H9 (cell line): ENCODE measurements at regions not wholly inside any gene's neighbourhood (a gene's known extent, or its start where the extent isn't known, plus 50 kb on each side); places are given as distances from the start of the nearest gene placed in this dataset.

Source experiments
- DNase-seq: peaks from one replicate; pipeline ENCODE4 v3.0.0-alpha.2; 2017
- H2AFZ ChIP-seq: one replicate; pipeline ENCODE4 v1.6.1; 2013; ENCODE audit warnings: mild to moderate bottlenecking, low read length, control low read depth, moderate library complexity
- H2AK5ac ChIP-seq: 2 replicates; pipeline ENCODE4 v1.6.1; 2013; ENCODE audit warnings: low read length, control low read depth, mixed read lengths; ENCODE audit not compliant: insufficient read length
- H2BK120ac ChIP-seq: one replicate; pipeline ENCODE4 v1.6.1; 2013; ENCODE audit warnings: low read depth, mild to moderate bottlenecking, low read length, control low read depth, inconsistent platforms; ENCODE audit not compliant: poor library complexity, severe bottlenecking
- H2BK12ac ChIP-seq: 2 replicates; pipeline ENCODE4 v1.6.1; 2013; ENCODE audit warnings: low read length, control low read depth, mixed read lengths, low read depth; ENCODE audit not compliant: insufficient read length
- H2BK15ac ChIP-seq: 2 replicates; pipeline ENCODE4 v1.6.1; 2013; ENCODE audit warnings: low read depth, low read length, control low read depth
- H2BK20ac ChIP-seq: one replicate; pipeline ENCODE4 v1.6.1; 2013; ENCODE audit warnings: low read depth, mild to moderate bottlenecking, low read length, control low read depth, inconsistent platforms; ENCODE audit not compliant: poor library complexity, severe bottlenecking
- H2BK5ac ChIP-seq: 2 replicates; pipeline ENCODE4 v1.6.1; 2013; ENCODE audit warnings: low read length, control low read depth, mixed read lengths; ENCODE audit not compliant: insufficient read length
- H3K14ac ChIP-seq: 2 replicates; pipeline ENCODE4 v1.6.1; 2013; ENCODE audit warnings: low read length, control low read depth; ENCODE audit not compliant: insufficient read depth
- H3K18ac ChIP-seq: 2 replicates; pipeline ENCODE4 v1.6.1; 2013; ENCODE audit warnings: low read depth, mild to moderate bottlenecking, mixed read lengths, low read length, control low read depth; ENCODE audit not compliant: insufficient read length
- H3K23ac ChIP-seq: 2 replicates; pipeline ENCODE4 v1.6.1; 2013; ENCODE audit warnings: low read length, control low read depth, mixed read lengths, low read depth; ENCODE audit not compliant: insufficient read length
- H3K23me2 ChIP-seq: 2 replicates; pipeline ENCODE4 v1.6.1; 2013; ENCODE audit warnings: low read depth, mild to moderate bottlenecking, mixed read lengths, low read length, control low read depth; ENCODE audit not compliant: insufficient read length, poor library complexity, severe bottlenecking
- H3K27ac ChIP-seq: 2 replicates; pipeline ENCODE4 v1.5.1; 2013; ENCODE audit warnings: low read length, control low read depth, mixed read lengths, low read depth; ENCODE audit not compliant: insufficient read length
- H3K27me3 ChIP-seq: 2 replicates; pipeline ENCODE4 v1.6.1; 2013; ENCODE audit warnings: low read length, control low read depth, inconsistent platforms; ENCODE audit not compliant: insufficient read depth
- H3K4ac ChIP-seq: 2 replicates; pipeline ENCODE4 v1.6.1; 2013; ENCODE audit warnings: low read depth, mild to moderate bottlenecking, control low read depth, inconsistent platforms, low read length, moderate library complexity
- H3K4me1 ChIP-seq: 2 replicates; pipeline ENCODE4 v1.6.1; 2013; ENCODE audit warnings: low read length, control low read depth, inconsistent platforms; ENCODE audit not compliant: insufficient read depth
- H3K4me2 ChIP-seq: 2 replicates; pipeline ENCODE4 v1.6.1; 2013; ENCODE audit warnings: low read length, control low read depth, mixed read lengths; ENCODE audit not compliant: insufficient read length, insufficient read depth
- H3K56ac ChIP-seq: 2 replicates; pipeline ENCODE4 v1.6.1; 2013; ENCODE audit warnings: low read depth, mild to moderate bottlenecking, mixed read lengths, low read length, control low read depth; ENCODE audit not compliant: insufficient read length
- H3K79me1 ChIP-seq: 2 replicates; pipeline ENCODE4 v1.6.1; 2013; ENCODE audit warnings: low read depth, mild to moderate bottlenecking, moderate library complexity, low read length, control low read depth, inconsistent platforms; ENCODE audit not compliant: insufficient read depth, poor library complexity, severe bottlenecking
- H3K79me2 ChIP-seq: 2 replicates; pipeline ENCODE4 v1.6.1; 2013; ENCODE audit warnings: low read length, control low read depth, inconsistent platforms; ENCODE audit not compliant: insufficient read depth
- H3K9ac ChIP-seq: 2 replicates; pipeline ENCODE4 v1.6.1; 2013; ENCODE audit warnings: low read length, control low read depth, mixed read lengths; ENCODE audit not compliant: insufficient read length; ENCODE audit errors: extremely low read depth
- H3K9me3 ChIP-seq: one replicate; pipeline ENCODE4 v1.6.1; 2013; ENCODE audit warnings: low read depth, low read length, inconsistent platforms; ENCODE audit not compliant: control insufficient read depth
- H3T11ph ChIP-seq: one replicate; pipeline ENCODE4 v1.6.1; 2013; ENCODE audit warnings: mild to moderate bottlenecking, low read length, control low read depth, inconsistent platforms
- H4K20me1 ChIP-seq: one replicate; pipeline ENCODE4 v1.6.1; 2013; ENCODE audit not compliant: control insufficient read depth, insufficient read length, insufficient read depth
- H4K5ac ChIP-seq: 2 replicates; pipeline ENCODE4 v1.6.1; 2013; ENCODE audit warnings: low read depth, mild to moderate bottlenecking, mixed read lengths, low read length, control low read depth; ENCODE audit not compliant: insufficient read length
- H4K8ac ChIP-seq: replicated peaks from 2 replicates; pipeline ENCODE4 v1.6.1; 2013; ENCODE audit warnings: low read length, control low read depth, mixed read lengths, low read depth; ENCODE audit not compliant: insufficient read length
- H4K91ac ChIP-seq: 2 replicates; pipeline ENCODE4 v1.6.1; 2013; ENCODE audit warnings: low read depth, mild to moderate bottlenecking, moderate library complexity, mixed read lengths, low read length, control low read depth; ENCODE audit not compliant: insufficient read length
- H3K27ac Mint-ChIP-seq, 3 experiments: 2 replicates in 2 of 3; 3 replicates in 1 of 3; pipeline ENCODE4 v1.8.0; 2020 to 2021; ENCODE audit warnings: mixed read lengths in 3 of 3, mild to moderate bottlenecking in 1 of 3, moderate library complexity in 1 of 3
- H3K27me3 Mint-ChIP-seq: 2 replicates; pipeline ENCODE4 v1.8.0; 2021; ENCODE audit warnings: low read depth, mild to moderate bottlenecking, moderate library complexity, mixed read lengths
- H3K36me3 Mint-ChIP-seq, 3 experiments: 2 replicates in 2 of 3; 3 replicates in 1 of 3; pipeline ENCODE4 v1.8.0; 2020 to 2021; ENCODE audit warnings: low read depth in 3 of 3, mixed read lengths in 3 of 3; ENCODE audit not compliant: insufficient read depth in 1 of 3
- H3K4me1 Mint-ChIP-seq, 2 experiments: 2 replicates each; pipeline ENCODE4 v1.8.0; 2020; ENCODE audit warnings: mixed read lengths in 2 of 2
- H3K4me3 Mint-ChIP-seq, 2 experiments: 2 replicates in 1 of 2; 3 replicates in 1 of 2; pipeline ENCODE4 v1.8.0; 2020 to 2021; ENCODE audit warnings: mild to moderate bottlenecking in 2 of 2, mixed read lengths in 2 of 2, moderate library complexity in 1 of 2
- H3K9me3 Mint-ChIP-seq, 2 experiments: 2 replicates in 1 of 2; 3 replicates in 1 of 2; pipeline ENCODE4 v1.8.0; 2020; ENCODE audit warnings: mild to moderate bottlenecking in 2 of 2, mixed read lengths in 2 of 2, moderate library complexity in 1 of 2
- CTCF ChIP-seq: fragments of 200-600 bp; sonication (generic); conservative IDR thresholded peaks from 3 replicates; pipeline ENCODE4 v1.8.0; 2021; ENCODE audit warnings: antibody characterized with exemption, mild to moderate bottlenecking

DNA sequence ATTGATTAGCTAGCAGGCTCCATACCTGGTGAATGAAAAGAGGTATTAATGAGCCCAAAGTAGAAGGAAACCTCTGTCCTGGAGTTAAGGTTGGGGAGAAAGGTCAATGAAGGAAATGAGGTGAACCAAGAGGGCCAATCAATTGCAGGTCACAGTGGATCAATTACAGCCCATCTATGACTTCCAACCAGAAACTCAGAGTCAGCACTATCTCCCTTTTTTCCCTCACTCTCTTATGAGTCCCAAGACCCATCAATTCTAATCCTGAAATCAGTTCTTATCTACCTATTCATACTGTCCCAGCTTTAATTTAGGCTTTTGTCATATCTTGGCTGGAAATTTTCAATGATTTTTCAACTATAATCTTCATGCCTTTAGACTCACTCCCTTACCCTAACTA lies 433.2 kb upstream of the PKN2 start:
- Histone ChIP-seq H2BK120ac (no peak overlapping the region), H3K27me3 (no peaks in the 10 kb centered on the region), H3K23me2 (no peaks in the 10 kb centered on the region), H3K4ac (no peak overlapping the region), H3K56ac (no peak overlapping the region), H2BK20ac (no peak overlapping the region), H2BK15ac (no peak overlapping the region), H3K79me2 (no peaks in the 10 kb centered on the region), H3K27ac (no peak overlapping the region), H3K9ac (no peak overlapping the region), H4K20me1 (no peaks in the 10 kb centered on the region), H3K23ac (no peak overlapping the region), H3K4me1 (peaks cover 4% of the 10 kb centered on the region; the same call in 1 of the 2 replicates), H2AFZ (no peak overlapping the region), H3K79me1 (no peaks in the 10 kb centered on the region), H2AK5ac (no peak overlapping the region), H3K9me3 (no peaks in the 10 kb centered on the region), H3K14ac (no peak overlapping the region), H4K8ac (no peak overlapping the region), H3K18ac (no peak overlapping the region), H3T11ph (no peak overlapping the region), H3K4me2 (no peak overlapping the region), H4K91ac (no peak overlapping the region), H4K5ac (no peak overlapping the region), H2BK12ac (no peak overlapping the region), H2BK5ac (no peak overlapping the region)
- Mint-ChIP-seq H3K9me3 (no peaks in the 10 kb centered on the region; a peak in 1 of 5 replicates), H3K27ac (no peak overlapping the region), H3K36me3 (no peaks in the 10 kb centered on the region), H3K4me3 (no peak overlapping the region), H3K4me1 (peaks cover 9 to 11% of the 10 kb centered on the region in 2 experiments), H3K27me3 (no peaks in the 10 kb centered on the region)
- DNase-seq = no peak
- no peak for TF ChIP-seq CTCF
